Left lobe of liver (tissue), 2 donors: ENCODE measurements at regions not wholly inside any gene's neighbourhood (a gene's known extent, or its start where the extent isn't known, plus 50 kb on each side); places are given as distances from the start of the nearest gene placed in this dataset.
A peak's percentile ranks its signal among the peaks of the same experiment; 100 is the strongest.

Experiments used
- ATAC-seq: fragments of 200-7000 bp; cut with Tn5 transposase; one replicate; pipeline ENCODE4 v1.9.1; 2020; ENCODE audit warnings: mild to moderate bottlenecking, moderate library complexity
- DNase-seq: peaks from one replicate; pipeline ENCODE4 v3.0.0-alpha.2; 2020; ENCODE audit warnings: low spot score
- donor health status: DM: no; HTN: no; CAD: no; lungs with moderate emphysema.
- donor health status: DM: no; HTN: yes; CAD: no.

DNA sequence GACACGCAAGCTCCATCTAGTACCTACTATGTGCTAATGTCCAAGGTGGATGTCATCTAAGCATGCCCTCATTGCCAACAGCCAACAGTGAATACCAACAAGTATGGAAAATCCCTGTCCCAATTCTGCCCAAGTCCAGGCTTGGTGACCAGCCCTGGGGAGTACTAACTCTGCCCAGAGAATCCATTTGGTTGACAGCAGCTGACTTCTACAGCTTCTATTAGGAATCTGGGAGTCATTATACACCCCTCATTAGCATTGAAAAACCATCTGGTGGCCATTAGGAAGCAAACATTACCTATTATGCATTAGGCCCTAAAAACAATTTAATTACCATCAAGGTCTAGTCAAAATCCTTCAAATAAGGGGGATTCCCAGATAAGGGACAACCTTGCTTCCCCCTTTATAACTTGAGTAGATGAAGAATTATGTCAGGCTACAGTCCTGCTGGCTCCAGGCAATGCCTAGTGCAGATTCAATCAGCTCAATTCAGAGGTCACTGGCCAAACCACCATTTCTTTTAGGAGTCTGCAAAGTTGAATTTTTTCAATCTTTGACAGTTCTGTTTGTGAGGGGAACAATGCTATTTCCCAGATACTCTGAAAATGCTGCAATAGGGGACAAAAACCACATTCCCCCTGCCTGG, 228.0 kb upstream of the LDB2 start:
- no peak for ATAC-seq

DNA sequence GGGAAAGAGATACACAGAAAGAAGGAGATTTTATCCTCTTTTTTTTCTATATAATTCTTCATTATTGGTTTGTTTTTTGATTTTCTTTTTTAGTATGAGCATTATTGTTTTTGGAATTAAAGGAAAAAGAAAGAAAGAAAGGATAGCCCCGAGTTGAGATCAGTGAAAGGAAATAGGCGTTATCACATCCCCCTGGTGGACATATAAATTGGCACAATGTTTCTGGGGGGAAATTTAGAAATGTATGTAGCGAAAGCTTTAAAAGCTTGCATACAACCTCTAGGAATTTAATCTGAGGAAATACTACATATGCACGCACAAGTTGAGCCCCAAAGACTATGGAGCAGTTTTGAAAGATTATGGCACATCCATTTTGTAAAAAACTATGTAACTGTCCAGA, 226.3 kb upstream of the LDB2 start:
- DNase-seq (no peak), ATAC-seq (no peak)

More for the DNA sequence above, 228.0 kb upstream of the LDB2 start:
- no peak for DNase-seq

DNA sequence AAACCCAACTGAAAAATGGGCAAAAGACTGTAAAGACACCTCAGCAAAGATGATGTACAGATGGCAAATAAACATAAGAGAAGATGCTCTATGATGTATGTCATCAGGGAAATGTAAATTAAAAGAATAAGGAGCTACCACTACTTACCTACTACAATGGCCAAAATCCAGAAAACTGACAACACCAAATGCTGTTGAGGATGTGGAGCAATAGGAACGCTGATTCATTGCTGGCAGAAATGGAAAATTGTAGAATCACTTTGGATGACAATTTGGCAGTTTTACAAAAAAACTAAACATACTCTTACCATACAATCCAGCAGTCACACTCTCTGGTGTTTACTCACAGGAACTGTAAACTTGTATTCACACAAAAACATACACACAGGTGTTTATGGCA, 222.3 kb upstream of the LDB2 start:
- DNase-seq (no peak), ATAC-seq (no peak)

DNA sequence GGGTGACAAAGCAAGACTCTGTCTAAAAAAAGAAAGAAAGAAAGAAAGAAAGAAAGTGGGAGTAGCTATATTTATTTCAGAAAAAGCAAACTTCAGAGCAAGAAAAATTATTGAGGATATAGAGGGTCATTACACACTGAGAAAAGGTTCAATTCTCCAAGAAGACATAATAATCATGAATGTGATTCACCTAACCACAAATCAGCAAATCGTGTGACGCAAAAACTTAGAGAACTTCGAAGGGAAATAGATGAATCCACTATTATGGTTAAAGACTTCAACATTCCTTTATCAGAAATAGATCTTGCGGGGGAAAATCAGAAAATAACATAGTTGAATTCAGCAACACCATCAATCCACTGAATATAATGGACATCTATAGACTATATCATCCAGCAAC, 219.3 kb upstream of the LDB2 start:
- DNase-seq (no peak), ATAC-seq (no peak)

DNA sequence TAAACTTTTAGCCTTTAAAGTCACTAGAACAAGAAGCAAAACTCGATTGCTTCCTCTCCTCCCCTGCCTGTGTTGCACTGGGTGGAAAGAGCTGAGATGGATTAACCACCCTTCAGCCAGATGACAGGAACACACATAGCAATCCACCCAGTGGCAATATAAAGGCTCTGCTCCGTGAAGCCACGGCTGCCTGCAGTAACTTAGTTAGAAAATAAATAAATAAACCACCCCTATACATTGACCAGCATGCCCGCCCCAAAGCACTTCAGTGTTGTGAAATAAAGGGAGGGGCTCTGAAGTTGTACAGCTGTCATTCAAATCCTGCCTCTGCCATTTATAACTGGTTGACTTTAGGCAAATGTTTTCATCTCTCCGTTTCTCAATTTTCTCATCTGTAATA, 217.1 kb upstream of the LDB2 start:
- ATAC-seq: no peak
- no peak for DNase-seq

DNA sequence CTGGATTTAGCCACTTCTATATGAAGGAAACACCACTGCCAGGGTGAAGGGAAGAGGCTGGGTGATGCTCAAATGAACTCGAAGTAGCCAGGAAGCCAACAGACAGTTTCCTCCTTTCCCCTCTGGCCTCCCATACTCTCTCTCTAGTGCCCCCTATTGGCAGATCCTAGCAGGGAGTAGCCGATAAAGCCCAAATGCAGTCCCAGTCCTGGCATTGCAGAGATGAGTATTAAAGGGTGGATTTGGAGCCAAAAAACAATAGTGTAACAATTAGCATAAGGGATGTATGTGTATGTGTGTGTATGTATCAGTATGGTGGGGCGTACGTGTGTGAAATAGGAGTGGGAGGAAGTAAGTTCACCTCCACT, 213.8 kb upstream of the LDB2 start:
- DNase-seq (no peak), ATAC-seq (peak; percentile 29)

DNA sequence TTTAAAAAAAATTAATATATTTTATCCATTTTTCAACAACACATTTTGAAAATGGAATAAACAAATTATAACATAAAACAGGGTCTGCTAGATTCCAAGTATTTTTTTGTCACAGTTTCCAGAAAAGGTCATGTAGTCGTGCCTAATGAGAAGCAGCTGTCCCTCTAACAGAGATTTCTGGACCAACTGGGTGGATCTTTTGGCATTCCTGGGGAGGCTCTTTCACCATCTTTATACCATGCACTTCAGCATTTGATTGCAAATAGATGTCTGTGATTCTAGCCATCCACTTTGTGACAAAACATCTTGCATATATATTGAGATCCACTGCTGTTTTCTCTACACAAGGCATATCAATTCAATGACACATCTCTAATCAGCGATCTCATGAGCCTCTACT, 210.7 kb upstream of the LDB2 start:
- no peak for ATAC-seq
- DNase-seq: no peak

DNA sequence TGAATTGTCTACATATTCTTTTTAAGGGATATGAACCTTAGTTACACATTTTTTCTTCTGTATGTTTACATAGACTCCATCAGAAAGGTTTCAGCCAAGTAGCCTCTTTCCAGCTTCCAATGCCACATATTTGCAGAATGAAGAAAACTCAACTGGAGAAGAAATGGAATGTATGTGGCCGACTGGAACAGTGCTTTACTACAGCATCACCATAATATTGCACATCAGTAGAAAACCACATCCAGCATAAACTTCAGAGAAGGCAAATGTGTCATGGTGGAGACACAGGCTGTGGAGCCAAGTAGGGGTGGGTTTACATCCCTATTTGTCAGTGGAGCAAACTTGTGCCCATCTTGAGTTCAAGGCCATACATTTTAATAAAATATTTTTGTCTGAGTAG, 204.8 kb upstream of the LDB2 start:
- ATAC-seq: no peak

DNA sequence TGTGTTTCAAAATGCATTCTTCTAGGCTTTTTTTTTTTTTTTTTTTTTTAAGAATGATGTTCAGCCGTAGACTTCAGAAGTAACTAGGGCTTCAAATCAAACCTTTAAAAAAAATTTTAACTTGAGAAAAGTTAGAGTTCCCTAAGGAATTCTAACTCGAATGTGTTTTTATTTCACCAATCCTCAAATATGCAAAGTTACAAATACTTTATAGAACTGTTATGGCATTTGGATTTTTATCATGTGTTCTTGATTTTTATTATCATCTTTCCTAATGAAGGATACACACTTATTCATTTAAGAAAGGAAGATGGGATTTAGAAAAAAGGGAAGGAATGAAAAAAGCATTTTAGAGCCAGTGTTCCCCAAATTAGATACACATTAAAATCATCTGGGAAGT, 200.6 kb upstream of the LDB2 start:
- DNase-seq (no peak), ATAC-seq (no peak)

More for the DNA sequence above, 204.8 kb upstream of the LDB2 start:
- DNase-seq: no peak

DNA sequence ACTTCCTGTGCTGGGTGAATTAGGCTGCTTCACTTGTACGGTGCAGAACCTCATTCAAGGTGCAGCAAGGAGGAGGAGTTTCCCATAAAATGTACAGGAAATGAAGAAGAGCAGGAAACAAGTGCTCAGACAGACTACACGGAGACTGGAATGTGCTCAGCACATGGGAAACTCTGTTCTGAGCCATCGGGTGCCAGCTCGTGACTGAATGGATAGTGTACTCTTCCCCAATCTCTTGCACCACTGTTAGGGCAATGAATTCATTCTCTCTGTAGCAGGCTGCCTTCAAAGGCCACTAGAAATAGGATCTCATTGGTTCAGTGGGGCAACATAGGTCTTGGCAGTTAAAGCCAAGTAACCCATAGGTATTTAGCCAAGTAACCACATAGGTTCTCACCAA, 200.0 kb upstream of the LDB2 start:
- DNase-seq (no peak), ATAC-seq (no peak)

DNA sequence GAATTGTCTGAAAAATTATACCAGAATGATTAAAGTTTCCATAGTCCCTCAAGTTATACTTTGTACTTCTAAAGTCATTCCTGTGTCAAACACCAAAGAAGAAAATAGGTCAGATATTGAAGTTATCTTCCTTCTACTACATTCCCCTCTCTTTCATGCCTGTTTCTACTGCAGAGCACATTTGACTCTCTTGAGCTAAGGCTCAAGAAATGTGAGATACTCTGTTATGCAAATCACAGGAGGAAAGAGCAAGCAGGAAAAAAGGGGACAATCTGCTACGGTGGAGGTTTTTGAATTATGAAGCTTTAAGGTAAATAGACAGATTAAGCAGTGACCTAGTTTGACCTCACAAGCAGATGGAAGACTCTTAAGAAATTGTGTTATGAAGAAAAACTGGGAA, 198.9 kb upstream of the LDB2 start:
- ATAC-seq (no peak), DNase-seq (no peak)

DNA sequence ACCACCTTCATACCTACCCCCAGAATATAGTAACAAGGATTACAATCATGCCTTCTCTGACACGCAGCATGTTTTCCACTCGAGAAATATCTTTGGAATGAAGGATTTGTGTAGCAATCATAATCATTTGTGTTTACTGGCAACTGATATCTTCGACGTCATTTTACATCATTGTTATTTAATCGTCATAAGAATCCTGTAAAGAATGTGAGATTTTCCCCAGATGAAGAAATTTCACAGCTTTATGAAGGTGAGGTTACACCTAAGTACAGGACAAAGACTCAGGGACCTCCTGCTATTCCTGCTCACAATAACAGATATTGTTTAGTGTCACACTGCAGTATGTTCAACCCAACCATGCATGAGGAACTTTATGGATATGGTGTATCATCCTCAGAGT, 198.2 kb upstream of the LDB2 start:
- DNase-seq (no peak), ATAC-seq (no peak)

DNA sequence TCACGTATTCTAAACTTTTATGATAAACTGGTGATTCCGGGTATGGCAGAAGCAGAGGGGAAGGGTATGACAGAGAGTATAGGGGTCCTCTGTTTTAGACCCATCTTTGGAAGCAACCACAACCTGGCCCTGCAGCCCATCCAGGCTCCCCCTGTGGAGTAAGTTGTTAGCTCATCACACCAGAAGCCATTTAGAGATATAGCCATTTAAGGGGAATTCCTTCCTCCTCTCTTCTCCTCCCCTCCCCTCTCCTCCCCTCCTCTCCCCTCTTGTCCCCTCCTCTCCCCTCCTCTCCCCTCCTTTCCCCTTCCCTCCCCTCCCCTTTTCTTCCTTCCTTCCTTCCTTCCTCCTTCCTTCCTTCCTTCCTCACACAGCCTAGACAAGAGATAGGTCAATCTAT, 197.3 kb upstream of the LDB2 start:
- ATAC-seq (no peak), DNase-seq (no peak)

DNA sequence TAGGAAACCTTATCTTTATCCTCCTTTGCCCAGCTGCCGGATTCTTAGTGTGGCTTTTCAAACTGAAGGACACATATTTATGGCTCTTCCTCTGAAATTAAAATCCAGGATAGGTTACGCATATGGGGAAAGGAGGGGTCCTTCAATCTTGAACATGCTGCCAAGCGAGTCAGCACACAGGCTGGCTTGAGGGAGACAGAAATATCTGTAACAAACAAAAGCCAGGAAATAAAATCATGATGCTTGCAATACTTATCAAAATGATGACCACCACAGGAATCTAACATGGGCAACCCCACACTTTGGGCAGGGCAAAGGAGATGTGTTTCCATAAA, 196.4 kb upstream of the LDB2 start:
- ATAC-seq: no peak

DNA sequence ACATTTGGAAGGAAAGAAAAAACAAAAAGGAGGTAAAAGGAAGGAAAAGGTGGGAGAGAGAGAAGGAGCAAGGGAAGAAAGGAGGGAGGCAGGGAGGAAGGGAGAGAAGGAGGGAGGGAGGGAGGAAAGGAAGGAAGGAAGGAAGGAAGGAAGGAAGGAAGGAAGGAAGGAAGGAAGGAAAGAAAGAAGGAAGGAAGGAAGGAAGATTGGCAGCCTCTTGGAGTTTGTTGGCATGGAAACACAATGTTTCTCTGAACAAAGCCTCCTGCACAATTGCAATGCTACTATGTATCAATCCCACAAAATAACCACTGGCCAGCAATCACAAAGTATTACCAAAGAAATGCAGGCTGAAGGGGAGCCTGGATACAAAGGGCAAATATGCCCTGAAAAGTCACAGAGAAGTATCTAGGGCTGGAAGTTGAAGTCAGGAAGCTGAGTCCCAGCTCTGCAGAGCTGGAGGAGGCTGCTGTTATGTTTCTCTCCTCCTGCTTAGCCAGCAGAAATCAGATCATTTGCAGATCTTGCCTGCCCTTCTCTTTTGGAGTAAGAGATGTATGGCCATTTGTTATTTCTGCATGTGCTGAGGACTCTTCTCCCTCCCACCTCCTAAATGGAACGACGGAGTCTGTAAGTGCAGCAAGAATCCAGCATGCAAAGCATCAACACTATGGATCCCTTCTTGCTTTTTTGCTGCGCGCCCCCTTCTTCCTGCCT, 195.9 kb upstream of the LDB2 start:
- no peak for ATAC-seq
- DNase-seq: no peak

More for the DNA sequence above, 196.4 kb upstream of the LDB2 start:
- DNase-seq: no peak

DNA sequence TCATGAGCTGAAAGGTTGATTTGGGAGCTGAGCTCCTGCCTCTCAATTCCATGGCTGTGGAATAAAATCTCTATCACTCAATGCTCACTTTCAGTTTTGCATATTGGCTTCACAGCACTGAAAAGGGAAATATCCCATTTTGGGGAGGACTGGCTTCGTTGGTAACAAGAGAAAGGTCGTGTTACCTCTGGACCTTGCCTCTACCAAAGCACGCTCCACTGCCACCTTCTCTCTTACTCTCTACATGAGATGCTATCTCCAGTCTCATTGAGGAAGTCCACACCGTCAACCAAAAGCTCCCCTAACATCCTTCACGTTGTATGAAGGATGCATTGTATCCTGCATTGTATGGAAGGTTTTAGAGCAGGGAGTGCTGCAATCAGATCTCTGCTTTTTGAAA, 195.0 kb upstream of the LDB2 start:
- no peak for ATAC-seq
- DNase-seq: no peak

DNA sequence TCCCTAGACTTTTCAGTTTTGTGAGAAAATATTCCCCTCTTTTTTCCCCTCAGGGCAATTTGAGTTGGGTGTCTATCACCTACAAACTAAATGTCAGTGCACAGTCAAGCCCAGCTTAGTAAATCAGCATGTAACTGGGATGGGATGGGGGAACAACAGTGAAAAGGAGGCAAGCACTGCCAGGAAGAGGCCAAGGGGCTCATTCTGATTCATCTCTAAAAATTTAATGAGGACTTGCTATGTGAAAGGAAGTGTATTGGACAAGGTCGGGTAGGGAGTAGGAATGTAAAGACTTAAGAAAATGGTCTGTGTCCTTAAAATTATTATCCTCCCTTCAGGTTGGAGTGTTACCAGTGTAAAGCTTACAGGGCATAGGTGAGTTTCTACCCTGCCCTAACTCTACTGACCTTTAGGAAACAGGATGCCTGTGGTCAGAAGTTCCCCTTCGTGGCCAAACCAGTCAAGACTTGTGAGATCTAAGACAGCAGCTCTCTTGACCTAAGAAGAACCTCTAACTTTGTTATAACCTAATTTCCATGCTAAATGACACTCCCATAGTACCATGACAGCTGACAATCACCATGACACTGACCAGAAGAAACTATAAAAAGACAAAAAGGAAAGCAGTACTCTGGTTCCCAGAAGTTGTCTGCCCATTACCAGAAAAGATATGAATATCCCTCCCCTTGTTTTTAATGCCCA, 194.4 kb upstream of the LDB2 start:
- ATAC-seq: no peak
- DNase-seq: no peak

DNA sequence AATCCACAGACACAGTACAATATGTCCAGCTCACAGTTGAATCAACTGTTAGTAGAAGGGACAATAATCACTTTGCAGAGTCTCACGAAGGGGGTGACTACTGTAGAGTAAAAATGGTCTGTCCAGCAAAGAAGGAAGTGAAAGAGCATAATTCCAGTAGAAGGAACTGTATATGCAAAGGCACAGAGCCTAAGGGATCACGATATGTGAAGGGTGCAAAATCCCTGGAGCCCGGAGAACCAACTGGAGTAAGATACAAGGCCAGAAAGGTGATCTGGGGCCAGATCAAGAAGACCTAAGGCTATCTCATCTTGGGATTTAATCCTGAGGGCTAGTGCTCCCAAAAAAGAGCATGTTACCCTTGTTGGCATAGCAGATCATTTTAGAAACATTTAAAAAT, 192.7 kb upstream of the LDB2 start:
- no peak for DNase-seq
- ATAC-seq: no peak

DNA sequence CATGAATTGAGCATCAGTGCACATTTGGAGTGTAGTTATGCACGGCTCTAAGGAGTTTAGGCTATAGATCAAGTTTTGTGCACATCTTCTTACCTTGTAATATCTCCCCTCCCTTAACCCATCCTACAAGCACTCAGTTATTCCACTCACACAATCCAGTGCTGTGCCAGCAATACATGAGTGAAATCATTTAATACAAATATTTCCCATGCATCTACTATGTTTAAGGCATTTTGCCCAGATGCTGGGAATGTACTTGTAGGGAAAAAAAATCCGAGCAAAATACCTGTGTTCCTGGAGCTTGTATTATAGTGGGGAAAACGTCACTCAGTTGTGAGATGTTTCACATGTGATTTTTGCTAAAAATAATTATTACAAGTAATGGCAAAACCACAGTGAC, 191.6 kb upstream of the LDB2 start:
- ATAC-seq (no peak), DNase-seq (no peak)

DNA sequence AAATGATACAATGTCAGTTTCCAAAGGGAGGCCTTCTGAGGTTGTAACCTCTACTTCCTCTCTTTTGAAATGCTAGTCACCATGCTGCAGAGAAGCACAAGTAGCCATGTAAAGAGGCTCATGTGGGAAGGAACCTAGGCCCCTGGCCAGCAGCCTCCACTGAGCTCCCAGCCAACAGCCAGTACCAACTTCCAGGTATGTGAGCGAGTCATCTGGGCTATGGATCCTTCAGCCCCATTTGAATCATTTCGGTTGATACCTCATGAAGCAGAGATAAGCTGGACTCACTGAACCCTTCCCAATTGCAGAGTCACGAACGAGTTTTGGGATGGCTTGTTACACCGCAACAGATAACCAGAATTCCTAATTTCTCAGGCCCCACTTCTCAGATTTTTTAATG, 187.0 kb upstream of the LDB2 start:
- ATAC-seq: no peak

DNA sequence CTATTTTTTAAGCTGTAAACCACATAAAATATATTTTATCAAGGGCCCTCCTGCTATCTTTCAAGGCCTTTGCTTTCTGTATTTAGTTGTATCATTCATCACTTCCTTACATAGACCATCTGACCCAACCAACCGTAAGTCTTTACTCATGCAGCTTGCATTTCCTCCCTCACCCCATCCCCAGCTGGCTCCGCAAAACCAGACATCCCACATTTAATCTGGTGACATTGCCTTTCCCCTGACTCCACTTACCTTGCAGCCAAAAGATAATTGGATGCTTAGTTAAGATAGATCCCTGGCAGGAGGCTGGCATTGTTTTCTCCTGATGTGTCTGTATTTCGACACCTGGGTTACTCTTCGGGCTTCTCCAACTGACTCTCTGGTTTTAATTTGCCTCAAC, 183.7 kb upstream of the LDB2 start:
- no peak for ATAC-seq
- no peak for DNase-seq

More for the DNA sequence above, 187.0 kb upstream of the LDB2 start:
- no peak for DNase-seq

DNA sequence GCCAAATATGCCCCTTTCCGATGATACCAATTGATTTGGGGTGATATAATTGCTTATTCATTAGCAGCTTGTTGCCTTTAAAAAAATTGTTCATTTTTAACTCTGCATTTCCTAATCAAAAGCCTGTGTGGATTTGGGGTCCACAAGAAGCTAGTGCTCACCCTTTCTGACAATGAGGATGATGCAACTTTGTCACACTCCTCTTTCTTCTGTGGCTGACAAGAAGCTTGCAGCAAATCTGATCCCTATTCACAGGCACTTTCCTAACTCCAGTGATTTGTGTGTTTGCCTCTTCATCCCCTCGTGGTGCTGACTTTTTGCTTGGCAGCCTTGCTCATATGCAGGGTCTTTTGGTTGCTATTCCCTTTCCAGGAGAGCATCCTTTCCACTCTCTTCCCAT, 182.7 kb upstream of the LDB2 start:
- DNase-seq (no peak), ATAC-seq (no peak)

DNA sequence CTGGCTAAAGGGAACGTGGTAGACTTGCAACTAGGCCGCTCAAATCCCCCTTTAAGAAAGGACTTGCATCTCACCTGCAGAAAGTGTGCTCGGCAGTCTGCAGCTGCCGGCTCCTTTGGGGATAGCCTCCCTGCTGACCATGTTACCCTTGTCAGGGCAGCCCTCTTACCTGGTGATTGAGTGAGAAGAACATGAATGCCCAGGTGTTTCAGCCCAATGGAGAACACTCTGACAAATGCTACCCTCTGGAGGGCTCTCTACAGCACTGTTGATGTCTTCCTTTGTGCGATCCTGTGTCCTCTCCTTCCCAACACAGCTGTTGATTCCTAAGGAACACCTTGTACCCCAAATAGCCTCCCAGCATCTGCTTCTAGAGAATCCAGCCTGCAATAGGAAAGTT, 178.7 kb upstream of the LDB2 start:
- no peak for DNase-seq
- no peak for ATAC-seq
